GM12892 (cell line): ENCODE measurements at regions not wholly inside any gene's neighbourhood (a gene's known extent, or its start where the extent isn't known, plus 50 kb on each side); places are given as distances from the start of the nearest gene placed in this dataset.

Experiments
- DNase-seq: peaks from one replicate; pipeline ENCODE4 v3.0.0; 2011; ENCODE audit not compliant: insufficient read length
- FAIRE-seq: peaks from 2 replicates; lab custom pipeline; 2011; peaks lifted over from hg19 to GRCh38; lab: Jason Lieb, UNC
- POLR2A ChIP-seq: IDR thresholded peaks from 2 replicates; pipeline ENCODE4 v1.6.1; 2011; ENCODE audit warnings: low read depth, low read length, control low read depth
- POLR2AphosphoS5 ChIP-seq: IDR thresholded peaks from 2 replicates; pipeline ENCODE4 v1.6.1; 2011; ENCODE audit warnings: low read depth, low read length, control low read depth
- TAF1 ChIP-seq: IDR thresholded peaks from 2 replicates; pipeline ENCODE4 v1.6.1; 2011; ENCODE audit warnings: low read depth, mild to moderate bottlenecking, control low read depth, low read length, borderline replicate concordance

DNA sequence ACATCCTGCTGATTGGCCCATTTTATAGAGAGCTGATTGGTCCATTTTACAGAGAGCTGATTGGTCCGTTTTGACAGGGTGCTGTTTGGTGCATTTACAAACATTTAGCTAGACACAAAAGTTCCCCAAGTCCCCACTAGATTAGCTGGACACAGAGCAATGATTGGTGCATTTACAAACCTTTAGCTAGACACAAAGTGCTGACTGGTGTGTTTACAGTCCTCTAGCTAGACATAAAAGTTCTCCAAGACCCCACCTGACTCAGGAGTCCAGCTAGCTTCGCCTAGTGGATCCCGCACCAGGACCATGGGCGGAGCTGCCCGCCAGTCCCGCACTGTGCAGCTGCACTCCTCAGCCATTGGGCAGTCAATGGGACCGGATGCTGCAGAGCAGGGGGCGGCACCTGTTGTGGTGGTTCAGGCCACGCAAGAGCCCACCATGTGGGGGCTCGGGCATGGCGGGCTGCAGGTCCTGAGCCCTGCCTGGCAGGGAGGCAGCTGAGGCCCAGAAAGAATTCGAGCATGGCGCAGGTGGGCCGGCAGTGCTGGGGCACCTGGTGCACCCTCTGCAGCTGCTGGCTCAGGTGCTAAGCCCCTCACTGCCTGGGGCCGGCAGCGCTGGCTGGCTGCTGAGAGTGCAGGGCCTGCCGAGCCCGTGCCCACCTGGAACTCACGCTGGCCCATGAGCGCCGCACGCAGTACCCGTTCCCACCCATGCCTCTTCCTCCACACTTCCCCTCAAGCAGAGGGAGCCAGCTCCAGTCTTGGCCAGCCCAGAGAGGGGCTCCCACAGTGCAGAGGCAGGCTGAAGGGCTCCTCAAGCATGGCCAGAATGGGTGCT is 713.2 kb upstream of the GYPC start:
- no peak for FAIRE-seq
- no peak for DNase-seq
- TF ChIP-seq POLR2AphosphoS5 (no peak), TAF1 (no peak), POLR2A (no peak)

DNA sequence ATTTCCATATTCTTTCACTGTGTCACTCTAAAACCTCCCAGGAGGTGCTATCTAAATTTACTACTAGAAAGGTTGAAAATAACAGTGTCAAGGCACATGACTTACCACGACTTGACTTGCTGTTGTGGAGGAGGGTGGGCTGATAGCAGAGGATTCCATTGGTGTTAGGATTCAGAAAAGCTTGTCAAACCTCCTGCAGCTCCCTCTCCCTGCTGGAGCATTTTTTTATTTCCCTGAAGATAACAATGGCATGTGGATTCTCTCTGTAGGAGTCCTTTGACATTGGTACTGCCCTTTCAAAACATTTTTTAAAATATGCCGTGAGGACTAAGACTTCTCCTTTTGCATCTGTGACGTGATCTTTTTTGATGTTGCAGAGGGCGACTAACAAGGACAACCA is 696.9 kb upstream of the GYPC start:
- no peak for FAIRE-seq

GRCh38 chr2:125961739-125962138 is 694.2 kb upstream of the GYPC start:
- no peak for TF ChIP-seq POLR2A
- no peak for TF ChIP-seq POLR2AphosphoS5
- TF ChIP-seq TAF1, result no peak
- DNase-seq (no peak), FAIRE-seq (no peak)

More for the DNA sequence above, 696.9 kb upstream of the GYPC start:
- DNase-seq, result no peak
- TF ChIP-seq TAF1, result no peak
- TF ChIP-seq POLR2A, result no peak
- no peak for TF ChIP-seq POLR2AphosphoS5

GRCh38 chr2:125979886-125980285 is 676.1 kb upstream of the GYPC start:
- TF ChIP-seq POLR2A, result no peak
- no peak for TF ChIP-seq TAF1
- TF ChIP-seq POLR2AphosphoS5, result no peak
- no peak for FAIRE-seq
- DNase-seq, result no peak

GRCh38 chr2:125983364-125983763 is 672.6 kb upstream of the GYPC start:
- FAIRE-seq (no peak), DNase-seq (no peak)
- TF ChIP-seq TAF1, result no peak
- no peak for TF ChIP-seq POLR2A
- TF ChIP-seq POLR2AphosphoS5, result no peak

DNA sequence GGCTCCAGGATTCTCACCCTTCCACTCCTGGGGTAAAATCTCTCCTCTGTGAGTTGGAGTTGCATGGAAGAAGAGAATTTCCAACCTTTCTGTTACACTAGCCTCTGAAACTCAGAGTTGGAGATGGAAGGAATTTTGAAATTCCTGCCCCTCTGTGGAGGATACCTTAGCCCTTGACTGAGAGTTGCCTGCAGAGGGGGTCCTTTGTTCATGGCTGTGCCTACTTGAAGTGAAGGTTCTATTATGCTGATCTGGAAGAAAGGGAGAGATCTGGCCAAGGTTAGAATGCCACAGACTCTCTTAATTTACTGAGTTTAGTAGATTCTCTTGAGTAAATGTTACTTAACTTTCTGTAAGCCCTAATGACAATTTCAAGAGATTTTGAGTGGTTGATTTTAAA is 626.6 kb upstream of the GYPC start:
- no peak for DNase-seq

GRCh38 chr2:126038861-126039260 is 617.1 kb upstream of the GYPC start:
- no peak for DNase-seq
- TF ChIP-seq POLR2AphosphoS5 (no peak), POLR2A (no peak), TAF1 (no peak)
- no peak for FAIRE-seq

More for the DNA sequence above, 626.6 kb upstream of the GYPC start:
- FAIRE-seq, result no peak
- TF ChIP-seq POLR2AphosphoS5, result no peak
- no peak for TF ChIP-seq POLR2A
- TF ChIP-seq TAF1, result no peak

- FAIRE-seq (no peak), DNase-seq (no peak)
- TF ChIP-seq POLR2A (no peak), TAF1 (no peak), POLR2AphosphoS5 (no peak)
Measured at GRCh38 chr2:126041391-126042047, 614.4 kb upstream of the GYPC start.

- FAIRE-seq, result no peak
- TF ChIP-seq TAF1 (no peak), POLR2AphosphoS5 (no peak), POLR2A (no peak)
Measured at GRCh38 chr2:126042089-126042488, 613.9 kb upstream of the GYPC start.

DNA sequence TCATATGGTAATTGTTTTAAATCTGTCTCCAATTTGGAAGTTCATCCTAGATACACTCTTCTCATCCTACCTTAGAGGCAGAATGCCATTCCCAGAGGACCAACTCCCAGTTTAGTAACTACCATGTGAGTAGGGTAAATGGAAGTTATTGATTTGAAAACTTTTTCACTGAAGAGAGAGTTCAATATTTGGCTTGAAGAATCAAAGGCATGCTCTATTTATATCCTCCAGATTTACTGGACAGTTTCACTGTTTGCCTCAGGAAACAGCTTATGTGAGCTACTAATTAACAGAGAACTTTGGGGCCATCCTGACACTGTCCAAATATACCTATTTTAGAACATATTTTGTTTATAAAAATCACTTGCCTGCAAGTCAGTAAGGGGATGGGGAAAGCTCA is 607.2 kb upstream of the GYPC start:
- DNase-seq (no peak), FAIRE-seq (no peak)
- TF ChIP-seq POLR2A (no peak), TAF1 (no peak), POLR2AphosphoS5 (no peak)

More at GRCh38 chr2:126042089-126042488, 613.9 kb upstream of the GYPC start:
- DNase-seq, result no peak

GRCh38 chr2:126049461-126049860 is 606.5 kb upstream of the GYPC start:
- TF ChIP-seq TAF1 (no peak), POLR2AphosphoS5 (no peak), POLR2A (no peak)
- DNase-seq, result no peak
- FAIRE-seq, result no peak
